ENCODE measurements at regions not wholly inside any gene's neighbourhood (a gene's known extent, or its start where the extent isn't known, plus 50 kb on each side); places are given as distances from the start of the nearest gene placed in this dataset.

GRCh38 chr5:67817652-67818051 lies 397.9 kb upstream of the PIK3R1 start:
- Histone ChIP-seq H3K4me1 (ENCODE audit: insufficient read depth, low read length) (peaks cover 12% of the 10 kb centered on the region), H3K36me3 (ENCODE audit: insufficient read depth, low read length) (no peaks in the 10 kb centered on the region), H3K27me3 (ENCODE audit: insufficient read depth, low read length) (no peaks in the 10 kb centered on the region), H3K9ac (ENCODE audit: low read length) (no peak overlapping the region), H4K20me1 (ENCODE audit: insufficient read depth, low read length) (no peaks in the 10 kb centered on the region), H3K27ac (ENCODE audit: low read depth, low read length) (no peak overlapping the region), H3K9me3 (ENCODE audit: insufficient read depth, low read depth, low read length) (no peaks in the 10 kb centered on the region), H3K4me2 (ENCODE audit: low read length) (no peak overlapping the region), H3K4me3 (ENCODE audit: insufficient read depth, low read depth, low read length) (no peak overlapping the region), H2AFZ (ENCODE audit: low read depth, low read length) (no peak overlapping the region), H3K79me2 (ENCODE audit: insufficient read depth, low read length) (no peaks in the 10 kb centered on the region)
- FAIRE-seq: no peak
- H3K27me3 Mint-ChIP-seq (ENCODE audit: low read depth, unreplicated experiment): no peaks in the 10 kb centered on the region
- no peak overlapping the region for H3K27ac Mint-ChIP-seq (ENCODE audit: unreplicated experiment)
- TF ChIP-seq EZH2 (IDR thresholded peaks at IDR 0.05; ENCODE audit: insufficient read depth, low read length) (no peak), CTCF (IDR thresholded peaks at IDR 0.05; ENCODE audit: insufficient read depth, low read depth, low read length) (no peak)
- peaks cover 7% of the 10 kb centered on the region for H3K4me1 Mint-ChIP-seq (ENCODE audit: low read depth, unreplicated experiment)
- H3K36me3 Mint-ChIP-seq (ENCODE audit: low read depth, unreplicated experiment): no peaks in the 10 kb centered on the region
- peaks cover 2% of the 10 kb centered on the region for H3K9me3 Mint-ChIP-seq (ENCODE audit: unreplicated experiment)
- H3K4me3 Mint-ChIP-seq (ENCODE audit: unreplicated experiment): no peak overlapping the region
- DNase-seq (ENCODE audit: low read depth): no peak

DNA sequence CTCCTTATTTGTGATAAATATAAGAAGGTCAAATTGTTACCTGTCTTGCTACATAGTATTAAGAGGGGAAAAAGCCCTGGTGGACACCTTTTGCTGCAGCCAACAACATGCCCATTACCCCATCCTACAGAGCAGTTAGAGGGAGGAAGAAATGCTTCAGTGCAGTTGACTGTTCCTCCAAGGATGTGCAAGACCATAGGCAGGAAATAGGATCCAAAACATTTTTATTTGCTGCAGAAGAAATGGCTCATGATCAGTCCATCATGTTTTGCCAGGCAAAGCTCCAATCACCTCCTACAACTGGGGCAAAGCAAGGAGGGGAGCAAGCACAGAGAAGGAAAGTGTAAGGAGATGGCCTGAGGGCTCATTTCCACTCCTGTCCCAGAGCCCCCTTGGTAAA lies 399.1 kb upstream of the PIK3R1 start:
- Histone ChIP-seq H3K79me2 (ENCODE audit: insufficient read depth, low read length) (no peaks in the 10 kb centered on the region), H2AFZ (ENCODE audit: low read depth, low read length) (no peak overlapping the region), H3K27me3 (ENCODE audit: insufficient read depth, low read length) (no peaks in the 10 kb centered on the region), H3K36me3 (ENCODE audit: insufficient read depth, low read length) (no peaks in the 10 kb centered on the region), H3K4me3 (ENCODE audit: insufficient read depth, low read depth, low read length) (no peak overlapping the region), H4K20me1 (ENCODE audit: insufficient read depth, low read length) (no peaks in the 10 kb centered on the region), H3K27ac (ENCODE audit: low read depth, low read length) (no peak overlapping the region), H3K9ac (ENCODE audit: low read length) (no peak overlapping the region), H3K4me2 (ENCODE audit: low read length) (peak overlapping the region; percentile 50), H3K9me3 (ENCODE audit: insufficient read depth, low read depth, low read length) (no peaks in the 10 kb centered on the region), H3K4me1 (ENCODE audit: insufficient read depth, low read length) (peaks cover 12% of the 10 kb centered on the region)
- H3K4me3 Mint-ChIP-seq (ENCODE audit: unreplicated experiment): no peak overlapping the region
- TF ChIP-seq CTCF (IDR thresholded peaks at IDR 0.05; ENCODE audit: insufficient read depth, low read depth, low read length): no peak
- TF ChIP-seq EZH2 (IDR thresholded peaks at IDR 0.05; ENCODE audit: insufficient read depth, low read length): no peak
- no peaks in the 10 kb centered on the region for H3K36me3 Mint-ChIP-seq (ENCODE audit: low read depth, unreplicated experiment)
- H3K27ac Mint-ChIP-seq (ENCODE audit: unreplicated experiment): no peak overlapping the region
- no peaks in the 10 kb centered on the region for H3K27me3 Mint-ChIP-seq (ENCODE audit: low read depth, unreplicated experiment)
- peak; percentile 51 for DNase-seq (ENCODE audit: low read depth)
- no peaks in the 10 kb centered on the region for H3K9me3 Mint-ChIP-seq (ENCODE audit: unreplicated experiment)
- no peak for FAIRE-seq
- H3K4me1 Mint-ChIP-seq (ENCODE audit: low read depth, unreplicated experiment): peaks cover 7% of the 10 kb centered on the region

- Histone ChIP-seq H3K9me3 (ENCODE audit: insufficient read depth, low read depth, low read length) (no peaks in the 10 kb centered on the region), H4K20me1 (ENCODE audit: insufficient read depth, low read length) (no peaks in the 10 kb centered on the region), H3K4me1 (ENCODE audit: insufficient read depth, low read length) (peaks cover 12% of the 10 kb centered on the region), H3K4me2 (ENCODE audit: low read length) (peak overlapping the region; percentile 50), H3K27me3 (ENCODE audit: insufficient read depth, low read length) (no peaks in the 10 kb centered on the region), H3K36me3 (ENCODE audit: insufficient read depth, low read length) (no peaks in the 10 kb centered on the region), H3K9ac (ENCODE audit: low read length) (no peak overlapping the region), H3K79me2 (ENCODE audit: insufficient read depth, low read length) (no peaks in the 10 kb centered on the region), H3K27ac (ENCODE audit: low read depth, low read length) (no peak overlapping the region), H2AFZ (ENCODE audit: low read depth, low read length) (no peak overlapping the region), H3K4me3 (ENCODE audit: insufficient read depth, low read depth, low read length) (no peak overlapping the region)
- Mint-ChIP-seq H3K4me3 (ENCODE audit: unreplicated experiment) (no peak overlapping the region), H3K4me1 (ENCODE audit: low read depth, unreplicated experiment) (peaks cover 7% of the 10 kb centered on the region), H3K27ac (ENCODE audit: unreplicated experiment) (no peak overlapping the region), H3K27me3 (ENCODE audit: low read depth, unreplicated experiment) (peaks cover 3% of the 10 kb centered on the region), H3K36me3 (ENCODE audit: low read depth, unreplicated experiment) (no peaks in the 10 kb centered on the region), H3K9me3 (ENCODE audit: unreplicated experiment) (no peaks in the 10 kb centered on the region)
- DNase-seq (ENCODE audit: low read depth): peak; percentile 93
- TF ChIP-seq EZH2 (IDR thresholded peaks at IDR 0.05; ENCODE audit: insufficient read depth, low read length) (no peak), CTCF (IDR thresholded peaks at IDR 0.05; ENCODE audit: insufficient read depth, low read depth, low read length) (no peak)
- no peak for FAIRE-seq
Observed at GRCh38 chr5:67815455-67816391, 399.8 kb upstream of the PIK3R1 start.

All from astrocyte (in vitro differentiated cells and primary cell).